ENCODE measurements at regions not wholly inside any gene's neighbourhood (a gene's known extent, or its start where the extent isn't known, plus 50 kb on each side); places are given as distances from the start of the nearest gene placed in this dataset.
A peak's percentile ranks its signal among the peaks of the same experiment; 100 is the strongest.

DNA sequence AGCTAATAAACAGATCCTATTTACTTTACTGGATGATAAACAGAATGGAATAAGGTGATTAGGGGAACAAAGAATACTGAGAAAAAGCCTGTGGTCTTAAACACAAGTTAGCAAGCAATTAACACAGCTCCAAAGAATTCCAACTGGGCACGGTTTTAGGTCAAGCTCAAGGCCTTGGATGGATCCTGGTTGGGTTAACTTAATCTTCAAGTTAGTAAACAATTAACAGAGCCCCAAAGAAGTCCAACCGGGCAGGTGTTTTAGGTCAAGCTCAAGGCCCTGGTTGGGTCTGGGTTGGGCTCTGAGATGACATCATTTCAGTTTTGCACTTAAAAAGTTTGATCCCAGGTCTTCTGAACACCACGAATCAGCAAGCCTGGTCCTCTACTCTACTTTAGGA is 1086.3 kb upstream of the TMPRSS15 start:
- TF ChIP-seq EGR1 (IDR thresholded peaks at IDR 0.05) = no peak
- TF ChIP-seq, protein P1, sequence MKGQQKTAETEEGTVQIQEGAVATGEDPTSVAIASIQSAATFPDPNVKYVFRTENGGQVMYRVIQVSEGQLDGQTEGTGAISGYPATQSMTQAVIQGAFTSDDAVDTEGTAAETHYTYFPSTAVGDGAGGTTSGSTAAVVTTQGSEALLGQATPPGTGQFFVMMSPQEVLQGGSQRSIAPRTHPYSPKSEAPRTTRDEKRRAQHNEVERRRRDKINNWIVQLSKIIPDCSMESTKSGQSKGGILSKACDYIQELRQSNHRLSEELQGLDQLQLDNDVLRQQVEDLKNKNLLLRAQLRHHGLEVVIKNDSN (IDR thresholded peaks at IDR 0.05) = no peak
- TF ChIP-seq ZBTB7A (IDR thresholded peaks at IDR 0.05; ENCODE audit: low read depth) = no peak
- no peak for TF ChIP-seq YY1 (IDR thresholded peaks at IDR 0.05; ENCODE audit: low read depth)
- TF ChIP-seq TCF12 (IDR thresholded peaks at IDR 0.05; ENCODE audit: low read depth) = no peak
- TF ChIP-seq, protein P2, sequence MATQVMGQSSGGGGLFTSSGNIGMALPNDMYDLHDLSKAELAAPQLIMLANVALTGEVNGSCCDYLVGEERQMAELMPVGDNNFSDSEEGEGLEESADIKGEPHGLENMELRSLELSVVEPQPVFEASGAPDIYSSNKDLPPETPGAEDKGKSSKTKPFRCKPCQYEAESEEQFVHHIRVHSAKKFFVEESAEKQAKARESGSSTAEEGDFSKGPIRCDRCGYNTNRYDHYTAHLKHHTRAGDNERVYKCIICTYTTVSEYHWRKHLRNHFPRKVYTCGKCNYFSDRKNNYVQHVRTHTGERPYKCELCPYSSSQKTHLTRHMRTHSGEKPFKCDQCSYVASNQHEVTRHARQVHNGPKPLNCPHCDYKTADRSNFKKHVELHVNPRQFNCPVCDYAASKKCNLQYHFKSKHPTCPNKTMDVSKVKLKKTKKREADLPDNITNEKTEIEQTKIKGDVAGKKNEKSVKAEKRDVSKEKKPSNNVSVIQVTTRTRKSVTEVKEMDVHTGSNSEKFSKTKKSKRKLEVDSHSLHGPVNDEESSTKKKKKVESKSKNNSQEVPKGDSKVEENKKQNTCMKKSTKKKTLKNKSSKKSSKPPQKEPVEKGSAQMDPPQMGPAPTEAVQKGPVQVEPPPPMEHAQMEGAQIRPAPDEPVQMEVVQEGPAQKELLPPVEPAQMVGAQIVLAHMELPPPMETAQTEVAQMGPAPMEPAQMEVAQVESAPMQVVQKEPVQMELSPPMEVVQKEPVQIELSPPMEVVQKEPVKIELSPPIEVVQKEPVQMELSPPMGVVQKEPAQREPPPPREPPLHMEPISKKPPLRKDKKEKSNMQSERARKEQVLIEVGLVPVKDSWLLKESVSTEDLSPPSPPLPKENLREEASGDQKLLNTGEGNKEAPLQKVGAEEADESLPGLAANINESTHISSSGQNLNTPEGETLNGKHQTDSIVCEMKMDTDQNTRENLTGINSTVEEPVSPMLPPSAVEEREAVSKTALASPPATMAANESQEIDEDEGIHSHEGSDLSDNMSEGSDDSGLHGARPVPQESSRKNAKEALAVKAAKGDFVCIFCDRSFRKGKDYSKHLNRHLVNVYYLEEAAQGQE (IDR thresholded peaks at IDR 0.05; ENCODE audit: low read depth) = no peak
- TF ChIP-seq, protein P3, sequence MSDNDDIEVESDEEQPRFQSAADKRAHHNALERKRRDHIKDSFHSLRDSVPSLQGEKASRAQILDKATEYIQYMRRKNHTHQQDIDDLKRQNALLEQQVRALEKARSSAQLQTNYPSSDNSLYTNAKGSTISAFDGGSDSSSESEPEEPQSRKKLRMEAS (IDR thresholded peaks at IDR 0.05) = no peak
- TF ChIP-seq TAF1 (IDR thresholded peaks at IDR 0.05; ENCODE audit: low read depth) = no peak
- no peak for TF ChIP-seq TEAD4 (IDR thresholded peaks at IDR 0.05)
- no peak for TF ChIP-seq FOXM1 (IDR thresholded peaks at IDR 0.05; ENCODE audit: borderline replicate concordance, low read depth)
- no peak for TF ChIP-seq NFIC (IDR thresholded peaks at IDR 0.05)
- no peak for TF ChIP-seq RAD21 (IDR thresholded peaks at IDR 0.05; ENCODE audit: low read depth)
- no peak for TF ChIP-seq CREB1 (IDR thresholded peaks at IDR 0.05; ENCODE audit: low read depth)
- TF ChIP-seq EP300 (IDR thresholded peaks at IDR 0.05; ENCODE audit: borderline replicate concordance) = no peak
- no peak for TF ChIP-seq CEBPB (IDR thresholded peaks at IDR 0.05)

DNA sequence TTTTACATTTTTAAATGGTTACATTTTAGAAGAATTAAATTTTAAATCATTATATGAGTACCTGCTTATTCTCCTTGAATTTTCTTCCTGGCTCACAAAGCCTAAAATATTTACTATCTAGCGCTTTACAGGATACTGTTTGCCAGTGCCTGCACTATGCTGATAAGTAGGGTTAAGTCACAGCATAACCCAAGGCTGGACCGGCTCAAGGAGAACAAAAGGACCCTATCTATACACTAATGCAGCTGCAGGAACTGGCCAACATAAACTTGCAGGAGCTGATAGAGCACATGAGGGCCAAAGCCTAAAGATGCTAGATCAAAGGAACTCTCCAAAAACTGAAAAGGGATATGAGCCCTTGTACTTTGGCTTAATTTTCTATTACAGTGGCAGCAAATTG is 1086.9 kb upstream of the TMPRSS15 start:
- TF ChIP-seq FOXM1 (IDR thresholded peaks at IDR 0.05; ENCODE audit: borderline replicate concordance, low read depth) (no peak), RAD21 (IDR thresholded peaks at IDR 0.05; ENCODE audit: low read depth) (no peak), TEAD4 (IDR thresholded peaks at IDR 0.05) (no peak), ZBTB7A (IDR thresholded peaks at IDR 0.05; ENCODE audit: low read depth) (no peak), TAF1 (IDR thresholded peaks at IDR 0.05; ENCODE audit: low read depth) (no peak), NFIC (IDR thresholded peaks at IDR 0.05) (no peak), EGR1 (IDR thresholded peaks at IDR 0.05) (no peak), CREB1 (IDR thresholded peaks at IDR 0.05; ENCODE audit: low read depth) (no peak), TCF12 (IDR thresholded peaks at IDR 0.05; ENCODE audit: low read depth) (no peak), EP300 (IDR thresholded peaks at IDR 0.05; ENCODE audit: borderline replicate concordance) (no peak), YY1 (IDR thresholded peaks at IDR 0.05; ENCODE audit: low read depth) (no peak), CEBPB (IDR thresholded peaks at IDR 0.05) (no peak)
- TF ChIP-seq, protein P3 (IDR thresholded peaks at IDR 0.05) = no peak
- TF ChIP-seq, protein P2 (IDR thresholded peaks at IDR 0.05; ENCODE audit: low read depth) = no peak
- TF ChIP-seq, protein P1 (IDR thresholded peaks at IDR 0.05) = no peak

DNA sequence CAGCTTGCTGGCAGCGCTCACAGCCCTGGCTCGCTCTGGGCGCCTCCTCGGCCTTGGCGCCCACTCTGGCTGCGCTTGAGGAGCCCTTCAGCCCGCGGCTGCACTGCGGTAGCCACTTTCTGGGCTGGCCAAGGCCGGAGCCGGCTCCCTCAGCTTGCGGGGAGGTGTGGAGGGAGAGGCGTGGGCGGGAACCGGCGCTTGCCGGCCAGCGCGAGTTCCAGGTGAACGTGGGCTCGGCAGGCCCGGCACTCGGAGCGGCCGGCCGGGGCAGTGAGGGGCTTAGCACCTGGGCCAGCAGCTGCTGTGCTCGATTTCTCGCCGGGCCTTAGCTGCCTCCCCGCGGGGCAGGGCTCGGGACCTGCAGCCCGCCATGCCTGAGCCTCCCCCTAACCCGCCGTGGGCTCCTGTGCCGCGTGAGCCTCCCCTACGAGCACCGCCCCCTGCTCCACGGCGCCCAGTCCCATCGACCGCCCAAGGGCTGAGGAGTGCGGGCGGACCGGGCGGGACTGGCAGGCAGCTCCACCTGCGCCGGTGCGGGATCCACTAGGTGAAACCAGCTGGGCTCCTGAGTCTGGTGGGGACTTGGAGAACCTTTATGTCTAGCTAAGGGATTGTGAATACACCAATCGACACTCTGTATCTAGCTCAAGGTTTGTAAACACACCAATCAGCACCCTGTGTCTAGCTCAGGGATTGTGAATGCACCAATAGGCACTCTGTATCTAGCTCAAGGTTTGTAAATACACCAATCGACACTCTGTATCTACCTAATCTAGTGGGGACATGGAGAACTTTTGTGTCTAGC is 1090.1 kb upstream of the TMPRSS15 start:
- peak; percentile 76 for TF ChIP-seq EGR1 (IDR thresholded peaks at IDR 0.05)

DNA sequence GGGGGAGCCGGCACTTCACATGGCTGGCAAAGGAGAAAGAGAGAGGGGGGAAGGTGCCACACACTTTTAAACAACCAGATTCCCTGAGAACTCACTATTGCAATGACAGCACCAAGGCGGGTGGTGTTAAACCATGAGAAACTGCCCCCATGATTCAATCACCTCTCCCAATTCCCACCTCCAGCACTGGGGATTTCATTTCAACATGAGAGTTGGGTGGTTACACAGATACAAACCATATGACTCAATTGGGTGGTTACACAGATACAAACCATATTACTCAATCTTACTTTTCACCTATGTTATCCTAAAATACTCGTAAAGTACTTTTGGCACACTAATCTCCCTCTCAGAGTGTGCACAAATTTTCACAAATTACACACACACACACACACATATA is 1097.5 kb upstream of the TMPRSS15 start:
- no peak for TF ChIP-seq EP300 (IDR thresholded peaks at IDR 0.05; ENCODE audit: borderline replicate concordance)
- TF ChIP-seq ZBTB7A (IDR thresholded peaks at IDR 0.05; ENCODE audit: low read depth) = no peak
- no peak for TF ChIP-seq NFIC (IDR thresholded peaks at IDR 0.05)
- TF ChIP-seq, protein P1 (IDR thresholded peaks at IDR 0.05) = no peak
- TF ChIP-seq, protein P2 (IDR thresholded peaks at IDR 0.05; ENCODE audit: low read depth) = no peak
- TF ChIP-seq CEBPB (IDR thresholded peaks at IDR 0.05) = no peak
- TF ChIP-seq EGR1 (IDR thresholded peaks at IDR 0.05) = no peak
- no peak for TF ChIP-seq TCF12 (IDR thresholded peaks at IDR 0.05; ENCODE audit: low read depth)
- TF ChIP-seq, protein P3 (IDR thresholded peaks at IDR 0.05) = no peak
- TF ChIP-seq YY1 (IDR thresholded peaks at IDR 0.05; ENCODE audit: low read depth) = no peak
- TF ChIP-seq TEAD4 (IDR thresholded peaks at IDR 0.05) = no peak
- TF ChIP-seq TAF1 (IDR thresholded peaks at IDR 0.05; ENCODE audit: low read depth) = no peak
- TF ChIP-seq FOXM1 (IDR thresholded peaks at IDR 0.05; ENCODE audit: borderline replicate concordance, low read depth) = no peak
- no peak for TF ChIP-seq CREB1 (IDR thresholded peaks at IDR 0.05; ENCODE audit: low read depth)
- no peak for TF ChIP-seq RAD21 (IDR thresholded peaks at IDR 0.05; ENCODE audit: low read depth)
